NCI-H524 (cell line): ENCODE measurements at regions not wholly inside any gene's neighbourhood (a gene's known extent, or its start where the extent isn't known, plus 50 kb on each side); places are given as distances from the start of the nearest gene placed in this dataset.
A peak's percentile ranks its signal among the peaks of the same experiment; 100 is the strongest.
"Not testable (repeated sequence)": the region's sequence is repeated elsewhere in the genome, so short reads cannot be mapped to it uniquely, and the experiment has no call there.

ENCODE experiments used
- DNase-seq, 2 experiments: peaks; one replicate each; lab custom pipeline; 2025; lab: John Stamatoyannopoulos, UW

GRCh38 chr15:81723113-81723651 is 322.6 kb downstream of the MEX3B start:
- DNase-seq = no peak

GRCh38 chr15:81716468-81716867 is 329.4 kb downstream of the MEX3B start:
- not testable (repeated sequence) for DNase-seq

GRCh38 chr15:81710328-81710727 is 335.5 kb downstream of the MEX3B start:
- no peak for DNase-seq

- not testable (repeated sequence) for DNase-seq
Observed at GRCh38 chr15:81706816-81707346, 332.9 kb upstream of the TMC3 start.

GRCh38 chr15:81705727-81706126 is 331.7 kb upstream of the TMC3 start:
- not testable (repeated sequence) for DNase-seq

- DNase-seq = no peak
Observed at GRCh38 chr15:81686021-81686420, 312.0 kb upstream of the TMC3 start.

- no peak for DNase-seq
Observed at GRCh38 chr15:81685237-81685636, 311.2 kb upstream of the TMC3 start.

GRCh38 chr15:81680829-81681228 is 306.8 kb upstream of the TMC3 start:
- no peak for DNase-seq

- no peak for DNase-seq
Observed at GRCh38 chr15:81666839-81667238, 292.8 kb upstream of the TMC3 start.

- no peak for DNase-seq
Observed at GRCh38 chr15:81660976-81661375, 287.0 kb upstream of the TMC3 start.

GRCh38 chr15:81653259-81653658 is 279.2 kb upstream of the TMC3 start:
- DNase-seq = no peak

GRCh38 chr15:81645470-81645869 is 271.5 kb upstream of the TMC3 start:
- no peak for DNase-seq

- no peak for DNase-seq
Observed at GRCh38 chr15:81643771-81644170, 269.8 kb upstream of the TMC3 start.

GRCh38 chr15:81642451-81642990 is 268.5 kb upstream of the TMC3 start:
- DNase-seq = peak in 1 of 2 experiments; percentile 32

GRCh38 chr15:81636064-81636463 is 262.1 kb upstream of the TMC3 start:
- peak in 1 of 2 experiments; percentile 9 for DNase-seq

- peak; percentile 87 to 94 for DNase-seq
Observed at GRCh38 chr15:81633889-81634288, 259.9 kb upstream of the TMC3 start.

- no peak for DNase-seq
Observed at GRCh38 chr15:81625896-81626295, 251.9 kb upstream of the TMC3 start.

GRCh38 chr15:81619002-81619401 is 245.0 kb upstream of the TMC3 start:
- no peak for DNase-seq

GRCh38 chr15:81612631-81613030 is 238.6 kb upstream of the TMC3 start:
- peak in 1 of 2 experiments; percentile 56 for DNase-seq

GRCh38 chr15:81611679-81612078 is 237.7 kb upstream of the TMC3 start:
- no peak for DNase-seq

GRCh38 chr15:81608309-81608829 is 234.4 kb upstream of the TMC3 start:
- DNase-seq = no peak

- DNase-seq = no peak
Observed at GRCh38 chr15:81604713-81605112, 230.7 kb upstream of the TMC3 start.

GRCh38 chr15:81596159-81596865 is 222.3 kb upstream of the TMC3 start:
- DNase-seq = no peak
